Neural cell (in vitro differentiated cells): ENCODE measurements at regions not wholly inside any gene's neighbourhood (a gene's known extent, or its start where the extent isn't known, plus 50 kb on each side); places are given as distances from the start of the nearest gene placed in this dataset.

ENCODE experiments used
- H2AFZ ChIP-seq: fragments of 200-600, 300-800 bp; sonication (generic), shearing (Covaris generic); 2 replicates; pipeline ENCODE4 v1.6.0; 2014; ENCODE audit warnings: low read depth, mild to moderate bottlenecking, antibody characterized with exemption, low read length, moderate library complexity
- H3F3A ChIP-seq: fragments of 200-600 bp; shearing (Covaris generic); 2 replicates; pipeline ENCODE4 v1.6.1; 2016; ENCODE audit warnings: mild to moderate bottlenecking, moderate library complexity, mixed read lengths, antibody characterized with exemption, low read length; ENCODE audit not compliant: insufficient read depth, poor library complexity, severe bottlenecking
- H3K27ac ChIP-seq: fragments of 200-600, 300-800 bp; sonication (generic), shearing (Covaris generic); 2 replicates; pipeline ENCODE4 v1.5.1; 2014; ENCODE audit warnings: mild to moderate bottlenecking, low read length, moderate library complexity
- H3K27me3 ChIP-seq: fragments of 300-800, 200-600 bp; sonication (generic), shearing (Covaris generic); 2 replicates; pipeline ENCODE4 v1.6.0; 2014; ENCODE audit warnings: mild to moderate bottlenecking, low read depth, low read length, moderate library complexity; ENCODE audit not compliant: insufficient read depth
- H3K36me3 ChIP-seq: fragments of 300-800, 200-600 bp; sonication (generic), shearing (Covaris generic); 2 replicates; pipeline ENCODE4 v1.5.1; 2014; ENCODE audit warnings: mild to moderate bottlenecking, antibody characterized with exemption, low read length, moderate library complexity; ENCODE audit not compliant: insufficient read depth
- H3K4me2 ChIP-seq: fragments of 300-800, 200-600 bp; sonication (generic), shearing (Covaris generic); 2 replicates; pipeline ENCODE4 v1.6.0; 2014; ENCODE audit warnings: mild to moderate bottlenecking, low read length
- H3K4me3 ChIP-seq: fragments of 300-800, 200-600 bp; sonication (generic), shearing (Covaris generic); 2 replicates; pipeline ENCODE4 v1.5.1; 2014; ENCODE audit warnings: mild to moderate bottlenecking, low read length, moderate library complexity
- H3K79me2 ChIP-seq: fragments of 200-600 bp; shearing (Covaris generic); replicated peaks from 2 replicates; pipeline ENCODE4 v1.6.0; 2014; ENCODE audit warnings: mild to moderate bottlenecking, low read length, moderate library complexity; ENCODE audit not compliant: insufficient read depth
- H3K9ac ChIP-seq: fragments of 300-800, 200-600 bp; sonication (generic), shearing (Covaris generic); 2 replicates; pipeline ENCODE4 v1.6.1; 2016; ENCODE audit warnings: mild to moderate bottlenecking, low read length, mixed read lengths
- H3K9me2 ChIP-seq: fragments of 200-600 bp; shearing (Covaris generic); 2 replicates; pipeline ENCODE4 v1.6.1; 2016; ENCODE audit warnings: mild to moderate bottlenecking, low read length, mixed read lengths; ENCODE audit not compliant: insufficient read depth
- H3K9me3 ChIP-seq: fragments of 200-600, 300-800 bp; sonication (generic), shearing (Covaris generic); 2 replicates; pipeline ENCODE4 v1.6.1; 2016; ENCODE audit warnings: mild to moderate bottlenecking, mixed run types, low read length, moderate library complexity, mixed read lengths
- H4K20me1 ChIP-seq: fragments of 200-600 bp; shearing (Covaris generic); 2 replicates; pipeline ENCODE4 v1.6.1; 2016; ENCODE audit warnings: mild to moderate bottlenecking, mixed run types; ENCODE audit not compliant: insufficient read depth
- CTCF ChIP-seq: fragments of 450-650 bp; IDR thresholded peaks from 2 replicates; pipeline ENCODE4 v1.5.1; 2014; ENCODE audit warnings: antibody characterized with exemption, mild to moderate bottlenecking, moderate library complexity; ENCODE audit not compliant: poor library complexity, severe bottlenecking
- EP300 ChIP-seq: fragments of 450-650 bp; conservative IDR thresholded peaks from 2 replicates; pipeline ENCODE4 v1.6.1; 2014; ENCODE audit warnings: antibody characterized with exemption, mild to moderate bottlenecking, moderate library complexity; ENCODE audit not compliant: poor library complexity, severe bottlenecking
- EZH2 ChIP-seq: fragments of 200-600, 300-800 bp; shearing (Covaris generic), sonication (generic); IDR thresholded peaks from 2 replicates; pipeline ENCODE4 v1.6.1; 2014; ENCODE audit warnings: antibody characterized with exemption, low read length, borderline replicate concordance, mild to moderate bottlenecking; ENCODE audit not compliant: insufficient read depth, poor library complexity, severe bottlenecking
- MXI1 ChIP-seq: fragments of 450-650 bp; conservative IDR thresholded peaks from 2 replicates; pipeline ENCODE4 v1.6.1; 2014; ENCODE audit warnings: antibody characterized with exemption, mild to moderate bottlenecking; ENCODE audit not compliant: poor library complexity, severe bottlenecking
- POLR2AphosphoS5 ChIP-seq: IDR thresholded peaks from 2 replicates; pipeline ENCODE4 v1.6.1; 2012
- RAD21 ChIP-seq: fragments of 450-650 bp; conservative IDR thresholded peaks from 2 replicates; pipeline ENCODE4 v1.6.1; 2014; ENCODE audit warnings: antibody characterized with exemption, mild to moderate bottlenecking, moderate library complexity
- REST ChIP-seq: IDR thresholded peaks from 2 replicates; pipeline ENCODE4 v1.6.1; 2012; ENCODE audit warnings: borderline replicate concordance
- SMC3 ChIP-seq: fragments of 450-650 bp; conservative IDR thresholded peaks from 2 replicates; pipeline ENCODE4 v1.6.1; 2014; ENCODE audit warnings: antibody characterized with exemption, mild to moderate bottlenecking, moderate library complexity; ENCODE audit not compliant: poor library complexity
- TAF1 ChIP-seq: IDR thresholded peaks from 2 replicates; pipeline ENCODE4 v1.6.1; 2012; ENCODE audit warnings: low read depth

GRCh38 chr6:68159433-68159832 lies 475.6 kb upstream of the ADGRB3 start:
- Histone ChIP-seq H3K9me2 (no peaks in the 10 kb centered on the region), H2AFZ (no peak overlapping the region), H3F3A (no peaks in the 10 kb centered on the region), H3K27me3 (no peaks in the 10 kb centered on the region), H3K36me3 (no peaks in the 10 kb centered on the region), H3K4me3 (no peak overlapping the region), H3K79me2 (no peaks in the 10 kb centered on the region), H3K27ac (no peak overlapping the region), H3K9ac (no peak overlapping the region), H4K20me1 (no peaks in the 10 kb centered on the region), H3K4me2 (no peak overlapping the region), H3K9me3 (no peaks in the 10 kb centered on the region)
- TF ChIP-seq EZH2 = no peak
- no peak for TF ChIP-seq RAD21
- no peak for TF ChIP-seq REST
- TF ChIP-seq EP300 = no peak
- no peak for TF ChIP-seq SMC3
- no peak for TF ChIP-seq CTCF
- TF ChIP-seq POLR2AphosphoS5 = no peak
- TF ChIP-seq TAF1 = no peak
- no peak for TF ChIP-seq MXI1

GRCh38 chr6:68158256-68158655 lies 476.8 kb upstream of the ADGRB3 start:
- Histone ChIP-seq H3K79me2 (no peaks in the 10 kb centered on the region), H3K9me2 (no peaks in the 10 kb centered on the region), H3K4me3 (no peak overlapping the region), H3K36me3 (no peaks in the 10 kb centered on the region), H3K27ac (no peak overlapping the region), H4K20me1 (no peaks in the 10 kb centered on the region), H3K27me3 (no peaks in the 10 kb centered on the region), H2AFZ (no peak overlapping the region), H3K4me2 (no peak overlapping the region), H3K9me3 (no peaks in the 10 kb centered on the region), H3K9ac (no peak overlapping the region), H3F3A (no peaks in the 10 kb centered on the region)
- TF ChIP-seq EP300 = no peak
- no peak for TF ChIP-seq SMC3
- TF ChIP-seq POLR2AphosphoS5 = no peak
- TF ChIP-seq MXI1 = no peak
- no peak for TF ChIP-seq RAD21
- TF ChIP-seq EZH2 = no peak
- TF ChIP-seq CTCF = no peak
- TF ChIP-seq TAF1 = no peak
- TF ChIP-seq REST = no peak
